A549 (cell line): ENCODE measurements at regions not wholly inside any gene's neighbourhood (a gene's known extent, or its start where the extent isn't known, plus 50 kb on each side); places are given as distances from the start of the nearest gene placed in this dataset.

Experiments used
- BHLHE40 ChIP-seq: IDR thresholded peaks from 2 replicates; pipeline ENCODE4 v1.6.1; 2012; ENCODE audit warnings: low read depth, low read length, inconsistent platforms
- CBX2 ChIP-seq: fragments of 200-600 bp; sonication (generic); IDR thresholded peaks from 2 replicates; pipeline ENCODE4 v1.6.1; 2016; ENCODE audit warnings: low read depth, mild to moderate bottlenecking, borderline replicate concordance
- FOSL2 ChIP-seq, 2 experiments: fragments of 450-650 bp in 1 of 2; fragments of >200 bp in 1 of 2; sonication (Bioruptor Twin) in 1 of 2; formaldehyde crosslinking; IDR thresholded peaks; 2 replicates each; pipeline versions ENCODE4 v1.5.0 to v1.6.1; 2016 to 2020; ENCODE audit warnings: mild to moderate bottlenecking in 1 of 2, moderate library complexity in 1 of 2
- FOXS1 ChIP-seq: fragments of 250-450 bp; sonication (Bioruptor Pico); IDR thresholded peaks from 2 replicates; pipeline ENCODE4 v1.5.0; 2020; ENCODE audit warnings: mild to moderate bottlenecking, moderate library complexity
- GATA3 ChIP-seq: IDR thresholded peaks from 2 replicates; pipeline ENCODE4 v1.6.1; 2012; ENCODE audit warnings: borderline replicate concordance
- HDAC2 ChIP-seq: fragments of 200-600 bp; sonication (generic); IDR thresholded peaks from 2 replicates; pipeline ENCODE4 v1.6.1; 2016
- HOXB13 ChIP-seq: fragments of 250-450 bp; sonication (Bioruptor Pico); IDR thresholded peaks from 2 replicates; pipeline ENCODE4 v1.5.0; 2020; ENCODE audit warnings: low read depth, mild to moderate bottlenecking, moderate library complexity
- HOXB5 ChIP-seq: fragments of 250-450 bp; sonication (Bioruptor Pico); IDR thresholded peaks from 2 replicates; pipeline ENCODE4 v1.5.0; 2020; ENCODE audit warnings: mild to moderate bottlenecking, moderate library complexity
- KDM1A ChIP-seq: fragments of 200-600 bp; sonication (generic); IDR thresholded peaks from 2 replicates; pipeline ENCODE4 v1.6.1; 2016; ENCODE audit warnings: low read depth, mild to moderate bottlenecking
- KDM5A ChIP-seq: fragments of 200-600 bp; sonication (generic); IDR thresholded peaks from 2 replicates; pipeline ENCODE4 v1.6.1; 2016; ENCODE audit warnings: antibody characterized with exemption, mild to moderate bottlenecking
- MAZ ChIP-seq: fragments of 150-350 bp; IDR thresholded peaks from 2 replicates; pipeline ENCODE4 v1.6.1; 2014; ENCODE audit warnings: antibody characterized with exemption, low read depth, low read length, borderline replicate concordance
- NPAS2 ChIP-seq: fragments of 250-450 bp; sonication (Bioruptor Pico); IDR thresholded peaks from 2 replicates; pipeline ENCODE4 v1.8.0; 2022; ENCODE audit warnings: mild to moderate bottlenecking, moderate library complexity, borderline replicate concordance
- NR3C1 ChIP-seq: fragments of >200 bp; sonication (Bioruptor Twin); formaldehyde crosslinking; IDR thresholded peaks from 3 replicates; pipeline ENCODE4 v1.6.1; 2017
- PHF8 ChIP-seq: fragments of 200-600 bp; sonication (generic); IDR thresholded peaks from 2 replicates; pipeline ENCODE4 v1.6.1; 2016; ENCODE audit warnings: low read depth, mild to moderate bottlenecking, antibody characterized with exemption, moderate library complexity, borderline replicate concordance
- POLR2A ChIP-seq: IDR thresholded peaks from 2 replicates; pipeline ENCODE4 v1.6.1; 2012; ENCODE audit warnings: mild to moderate bottlenecking, low read length
- POLR2AphosphoS2 ChIP-seq: conservative IDR thresholded peaks from 2 replicates; pipeline ENCODE4 v1.6.1; 2012; ENCODE audit warnings: low read length, improper control_type of control experiment, inconsistent platforms
- RAD21 ChIP-seq, 2 experiments: fragments of >200 bp in 1 of 2; sonication (Bioruptor Twin) in 1 of 2; formaldehyde crosslinking in 1 of 2; IDR thresholded peaks in 1 of 2; conservative IDR thresholded peaks in 1 of 2; 2 replicates in 1 of 2; 3 replicates in 1 of 2; pipeline ENCODE4 v1.6.1; 2012 to 2018; ENCODE audit warnings: inconsistent platforms in 1 of 2
- RCOR1 ChIP-seq: fragments of 150-350 bp; IDR thresholded peaks from 2 replicates; pipeline ENCODE4 v1.6.1; 2014; ENCODE audit warnings: antibody characterized with exemption, low read length, low read depth
- RNF2 ChIP-seq: fragments of 200-600 bp; sonication (generic); IDR thresholded peaks from 2 replicates; pipeline ENCODE4 v1.6.1; 2016; ENCODE audit warnings: low read depth, mild to moderate bottlenecking, antibody characterized with exemption, moderate library complexity, borderline replicate concordance
- TFCP2L1 ChIP-seq: fragments of 250-450 bp; sonication (Bioruptor Pico); IDR thresholded peaks from 2 replicates; pipeline ENCODE4 v1.5.0; 2021; ENCODE audit warnings: mild to moderate bottlenecking
- ZC3H11A ChIP-seq: fragments of 450-650 bp; IDR thresholded peaks from 2 replicates; pipeline ENCODE4 v1.6.1; 2014; ENCODE audit warnings: antibody characterized with exemption, mild to moderate bottlenecking
- ZFP36 ChIP-seq: fragments of 450-650 bp; IDR thresholded peaks from 2 replicates; pipeline ENCODE4 v1.6.1; 2014; ENCODE audit warnings: borderline replicate concordance; ENCODE audit not compliant: partially characterized antibody
- ZSCAN20 ChIP-seq: fragments of 250-450 bp; sonication (Bioruptor Pico); IDR thresholded peaks from 2 replicates; pipeline ENCODE4 v1.8.0; 2022; ENCODE audit warnings: mild to moderate bottlenecking, moderate library complexity
- TF ChIP-seq, protein P1 (sequence below): fragments of 450-650 bp; IDR thresholded peaks from 2 replicates; pipeline ENCODE4 v1.6.1; 2014; ENCODE audit warnings: antibody characterized with exemption
- TF ChIP-seq, protein P2 (sequence below): fragments of 150-350 bp; IDR thresholded peaks from 2 replicates; pipeline ENCODE4 v1.6.1; 2014; ENCODE audit warnings: low read depth, mild to moderate bottlenecking, low read length
- TF ChIP-seq, protein P3 (sequence below): fragments of 250-450 bp; sonication (Bioruptor Pico); IDR thresholded peaks from 2 replicates; pipeline ENCODE4 v1.5.0; 2020; ENCODE audit warnings: low read depth, mild to moderate bottlenecking, moderate library complexity
- TF ChIP-seq, protein P4 (sequence below): fragments of >200 bp; sonication (Bioruptor Twin); formaldehyde crosslinking; IDR thresholded peaks from 3 replicates; pipeline ENCODE4 v1.6.1; 2016
- TF ChIP-seq, protein P5 (sequence below): fragments of 250-450 bp; sonication (Bioruptor Pico); IDR thresholded peaks from 2 replicates; pipeline ENCODE4 v1.5.0; 2021; ENCODE audit warnings: mild to moderate bottlenecking, moderate library complexity, borderline replicate concordance
- TF ChIP-seq, protein P6 (sequence below): IDR thresholded peaks from 2 replicates; pipeline ENCODE4 v1.6.1; 2012
- TF ChIP-seq, protein P7 (sequence below): IDR thresholded peaks from 2 replicates; pipeline ENCODE4 v1.6.1; 2012

DNA sequence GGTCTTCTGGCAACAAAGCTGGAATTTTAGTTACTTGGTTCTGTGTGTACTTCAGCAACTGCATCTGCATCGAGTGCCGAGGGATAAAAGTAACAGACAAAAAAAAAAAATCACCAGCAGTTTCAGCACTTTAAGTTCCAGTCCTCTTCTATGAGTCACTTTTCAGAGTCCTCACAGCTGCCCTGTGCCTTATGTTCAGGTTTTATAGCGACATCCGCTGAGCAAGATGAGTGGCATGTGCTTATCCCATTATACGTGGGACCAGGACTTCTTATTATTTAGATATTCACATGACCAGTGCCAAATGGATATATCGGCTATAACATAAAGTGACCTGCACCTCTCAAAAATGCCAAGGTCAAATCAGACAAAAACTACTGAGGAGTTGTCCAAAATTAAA lies 242.9 kb downstream of the FOXA2 start (continued):
- TF ChIP-seq KDM5A (no peak), ZSCAN20 (CRISPR knock-in tag) (no peak), MAZ (no peak), KDM1A (no peak), GATA3 (no peak), FOXS1 (no peak), PHF8 (no peak), FOSL2 (IDR thresholded peaks at IDR 0.05) (peak; percentile 35; the same call in 1 of the 2 replicates), FOSL2 (CRISPR knock-in tag; IDR thresholded peaks at IDR 0.05) (peak; percentile 34), HOXB13 (CRISPR knock-in tag) (no peak), POLR2AphosphoS2 (no peak), ZC3H11A (no peak), TFCP2L1 (no peak), HOXB5 (CRISPR knock-in tag) (no peak), BHLHE40 (no peak), HDAC2 (no peak), RCOR1 (no peak), ZFP36 (no peak), CBX2 (no peak), POLR2A (no peak), RAD21 (conservative IDR thresholded peaks at IDR 0.05 in 1 of 2, IDR thresholded peaks at IDR 0.05 in 1 of 2) (peak; percentile 28 to 40; a peak in 4 of 5 replicates), NPAS2 (no peak), NR3C1 (no peak), RNF2 (no peak)
- TF ChIP-seq, protein P1, sequence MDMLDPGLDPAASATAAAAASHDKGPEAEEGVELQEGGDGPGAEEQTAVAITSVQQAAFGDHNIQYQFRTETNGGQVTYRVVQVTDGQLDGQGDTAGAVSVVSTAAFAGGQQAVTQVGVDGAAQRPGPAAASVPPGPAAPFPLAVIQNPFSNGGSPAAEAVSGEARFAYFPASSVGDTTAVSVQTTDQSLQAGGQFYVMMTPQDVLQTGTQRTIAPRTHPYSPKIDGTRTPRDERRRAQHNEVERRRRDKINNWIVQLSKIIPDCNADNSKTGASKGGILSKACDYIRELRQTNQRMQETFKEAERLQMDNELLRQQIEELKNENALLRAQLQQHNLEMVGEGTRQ: no peak
- TF ChIP-seq, protein P2, sequence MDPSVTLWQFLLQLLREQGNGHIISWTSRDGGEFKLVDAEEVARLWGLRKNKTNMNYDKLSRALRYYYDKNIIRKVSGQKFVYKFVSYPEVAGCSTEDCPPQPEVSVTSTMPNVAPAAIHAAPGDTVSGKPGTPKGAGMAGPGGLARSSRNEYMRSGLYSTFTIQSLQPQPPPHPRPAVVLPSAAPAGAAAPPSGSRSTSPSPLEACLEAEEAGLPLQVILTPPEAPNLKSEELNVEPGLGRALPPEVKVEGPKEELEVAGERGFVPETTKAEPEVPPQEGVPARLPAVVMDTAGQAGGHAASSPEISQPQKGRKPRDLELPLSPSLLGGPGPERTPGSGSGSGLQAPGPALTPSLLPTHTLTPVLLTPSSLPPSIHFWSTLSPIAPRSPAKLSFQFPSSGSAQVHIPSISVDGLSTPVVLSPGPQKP: no peak
- TF ChIP-seq, protein P3, sequence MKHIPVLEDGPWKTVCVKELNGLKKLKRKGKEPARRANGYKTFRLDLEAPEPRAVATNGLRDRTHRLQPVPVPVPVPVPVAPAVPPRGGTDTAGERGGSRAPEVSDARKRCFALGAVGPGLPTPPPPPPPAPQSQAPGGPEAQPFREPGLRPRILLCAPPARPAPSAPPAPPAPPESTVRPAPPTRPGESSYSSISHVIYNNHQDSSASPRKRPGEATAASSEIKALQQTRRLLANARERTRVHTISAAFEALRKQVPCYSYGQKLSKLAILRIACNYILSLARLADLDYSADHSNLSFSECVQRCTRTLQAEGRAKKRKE (CRISPR knock-in tag): no peak
- TF ChIP-seq, protein P4, sequence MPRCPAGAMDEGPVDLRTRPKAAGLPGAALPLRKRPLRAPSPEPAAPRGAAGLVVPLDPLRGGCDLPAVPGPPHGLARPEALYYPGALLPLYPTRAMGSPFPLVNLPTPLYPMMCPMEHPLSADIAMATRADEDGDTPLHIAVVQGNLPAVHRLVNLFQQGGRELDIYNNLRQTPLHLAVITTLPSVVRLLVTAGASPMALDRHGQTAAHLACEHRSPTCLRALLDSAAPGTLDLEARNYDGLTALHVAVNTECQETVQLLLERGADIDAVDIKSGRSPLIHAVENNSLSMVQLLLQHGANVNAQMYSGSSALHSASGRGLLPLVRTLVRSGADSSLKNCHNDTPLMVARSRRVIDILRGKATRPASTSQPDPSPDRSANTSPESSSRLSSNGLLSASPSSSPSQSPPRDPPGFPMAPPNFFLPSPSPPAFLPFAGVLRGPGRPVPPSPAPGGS: no peak
- TF ChIP-seq, protein P5, sequence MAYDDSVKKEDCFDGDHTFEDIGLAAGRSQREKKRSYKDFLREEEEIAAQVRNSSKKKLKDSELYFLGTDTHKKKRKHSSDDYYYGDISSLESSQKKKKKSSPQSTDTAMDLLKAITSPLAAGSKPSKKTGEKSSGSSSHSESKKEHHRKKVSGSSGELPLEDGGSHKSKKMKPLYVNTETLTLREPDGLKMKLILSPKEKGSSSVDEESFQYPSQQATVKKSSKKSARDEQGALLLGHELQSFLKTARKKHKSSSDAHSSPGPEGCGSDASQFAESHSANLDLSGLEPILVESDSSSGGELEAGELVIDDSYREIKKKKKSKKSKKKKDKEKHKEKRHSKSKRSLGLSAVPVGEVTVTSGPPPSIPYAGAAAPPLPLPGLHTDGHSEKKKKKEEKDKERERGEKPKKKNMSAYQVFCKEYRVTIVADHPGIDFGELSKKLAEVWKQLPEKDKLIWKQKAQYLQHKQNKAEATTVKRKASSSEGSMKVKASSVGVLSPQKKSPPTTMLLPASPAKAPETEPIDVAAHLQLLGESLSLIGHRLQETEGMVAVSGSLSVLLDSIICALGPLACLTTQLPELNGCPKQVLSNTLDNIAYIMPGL (CRISPR knock-in tag): no peak
- TF ChIP-seq, protein P6, sequence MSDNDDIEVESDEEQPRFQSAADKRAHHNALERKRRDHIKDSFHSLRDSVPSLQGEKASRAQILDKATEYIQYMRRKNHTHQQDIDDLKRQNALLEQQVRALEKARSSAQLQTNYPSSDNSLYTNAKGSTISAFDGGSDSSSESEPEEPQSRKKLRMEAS: peak; percentile 66; the same call in 1 of the 2 replicates
- TF ChIP-seq, protein P7, sequence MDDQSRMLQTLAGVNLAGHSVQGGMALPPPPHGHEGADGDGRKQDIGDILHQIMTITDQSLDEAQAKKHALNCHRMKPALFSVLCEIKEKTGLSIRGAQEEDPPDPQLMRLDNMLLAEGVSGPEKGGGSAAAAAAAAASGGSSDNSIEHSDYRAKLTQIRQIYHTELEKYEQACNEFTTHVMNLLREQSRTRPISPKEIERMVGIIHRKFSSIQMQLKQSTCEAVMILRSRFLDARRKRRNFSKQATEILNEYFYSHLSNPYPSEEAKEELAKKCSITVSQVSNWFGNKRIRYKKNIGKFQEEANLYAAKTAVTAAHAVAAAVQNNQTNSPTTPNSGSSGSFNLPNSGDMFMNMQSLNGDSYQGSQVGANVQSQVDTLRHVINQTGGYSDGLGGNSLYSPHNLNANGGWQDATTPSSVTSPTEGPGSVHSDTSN: no peak; the same call in 1 of the 2 replicates
